Spleen (tissue), 11 donors: ENCODE measurements at regions not wholly inside any gene's neighbourhood (a gene's known extent, or its start where the extent isn't known, plus 50 kb on each side); places are given as distances from the start of the nearest gene placed in this dataset.

Source experiments
- DNase-seq: peaks from one replicate; pipeline ENCODE4 v3.0.0-alpha.2; 2020
- H3K27ac ChIP-seq, 8 donors: fragments of 200-600 bp; sonication (generic) in 7 of 8; 1 replicate in 4 of 8; 2 replicates in 4 of 8; pipeline versions ENCODE4 v1.5.0 to v1.8.0; 2016 to 2021; ENCODE audit warnings: inconsistent platforms in 4 of 8, mild to moderate bottlenecking in 4 of 8, moderate library complexity in 1 of 8
- H3K27me3 ChIP-seq, 7 donors: fragments of 200-600 bp; sonication (generic) in 6 of 7; replicated peaks in 1 of 7; 1 replicate in 4 of 7; 2 replicates in 3 of 7; pipeline versions ENCODE4 v1.5.0 to v1.8.0; 2016 to 2021; ENCODE audit warnings: inconsistent platforms in 3 of 7, mild to moderate bottlenecking in 1 of 7
- H3K36me3 ChIP-seq, 6 donors: fragments of 200-600 bp; sonication (generic) in 5 of 6; 1 replicate in 4 of 6; 2 replicates in 2 of 6; pipeline versions ENCODE4 v1.5.0 to v1.8.0; 2016 to 2021; ENCODE audit warnings: inconsistent platforms in 2 of 6
- H3K4me1 ChIP-seq, 6 donors: fragments of 200-600 bp; sonication (generic) in 5 of 6; 1 replicate in 3 of 6; 2 replicates in 3 of 6; pipeline versions ENCODE4 v1.5.0 to v1.8.0; 2016 to 2021; ENCODE audit warnings: inconsistent platforms in 3 of 6
- H3K4me3 ChIP-seq, 8 donors: fragments of 200-600 bp; sonication (generic) in 7 of 8; 1 replicate in 4 of 8; 2 replicates in 4 of 8; pipeline versions ENCODE4 v1.5.0 to v1.8.0; 2016 to 2021; ENCODE audit warnings: inconsistent platforms in 4 of 8, mild to moderate bottlenecking in 4 of 8, moderate library complexity in 2 of 8
- H3K9me3 ChIP-seq, 8 donors: fragments of 200-600 bp; sonication (generic) in 7 of 8; 1 replicate in 4 of 8; 2 replicates in 4 of 8; pipeline versions ENCODE4 v1.5.0 to v1.8.0; 2016 to 2021; ENCODE audit warnings: inconsistent platforms in 4 of 8
- POLR2A ChIP-seq, 3 donors: fragments of 450-650 bp; IDR thresholded peaks; one replicate each; pipeline ENCODE4 v1.5.1; 2017; ENCODE audit warnings: antibody characterized with exemption in 3 of 3, mild to moderate bottlenecking in 1 of 3
- POLR2AphosphoS5 ChIP-seq, 3 donors: sonication (generic); formaldehyde crosslinking; IDR thresholded peaks; one replicate each; pipeline ENCODE4 v1.5.1; 2017; ENCODE audit warnings: antibody characterized with exemption in 3 of 3
- WGBS, 5 donors: extraction: QIAGEN DNeasy Blood & Tissue Kit in 3 of 5; methylation state at CpG; one replicate each; pipeline versions ENCODE4 v1.1.5 to v1.1.7; 2013 to 2018; 5-methylcytosine and 5-hydroxymethylcytosine counted together
- intact Hi-C: fragments of 100-400 bp; cut with DNase I; formaldehyde crosslinking; loops from one replicate; pipeline ENCODE4 v1.15.0; 2023; ENCODE audit warnings: low total_unique reads
- TF ChIP-seq, protein P1 (sequence below), 11 experiments: fragments of 200-600 bp in 7 of 11; fragments of 450-650 bp in 4 of 11; sonication (generic) in 4 of 11; IDR thresholded peaks in 8 of 11; conservative IDR thresholded peaks in 3 of 11; 1 replicate in 7 of 11; 2 replicates in 4 of 11; pipeline versions ENCODE4 v1.4.0 to v1.8.0; 2016 to 2021; ENCODE audit warnings: antibody characterized with exemption in 11 of 11, inconsistent platforms in 4 of 11, mild to moderate bottlenecking in 1 of 11
- donor health status: healthy with polysubstance abuse.
- donor health status: DM: no; HTN: no; CAD: no; lungs with moderate emphysema.
- donor health status: DM: no; HTN: no; CAD: no.
- donor health status: Bipolar disorder and iron deficiency.
- donor health status: healthy.
- donor health status: DM: no; HTN: no; CAD: no.
- donor health status: DM: yes; HTN: yes; CAD: no.

DNA sequence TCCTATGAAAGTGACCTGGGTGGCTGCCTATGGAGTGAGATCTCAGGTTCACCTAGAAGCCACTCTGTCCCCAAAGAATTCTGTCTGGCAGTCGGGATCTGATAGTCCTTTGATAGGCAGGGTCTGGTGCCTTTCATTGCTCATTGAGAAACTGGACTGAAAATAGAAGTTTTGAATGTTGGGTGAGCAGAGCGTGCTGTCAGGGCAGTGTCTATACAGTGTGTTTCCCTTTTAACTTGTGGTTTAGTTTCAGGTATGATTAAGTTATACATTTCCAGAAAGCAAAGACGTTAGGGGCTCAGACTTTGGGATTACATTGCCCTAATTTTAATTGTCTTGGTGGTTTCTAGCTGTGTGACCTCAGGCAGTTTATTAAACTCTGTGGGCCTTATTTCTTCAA, 111.3 kb upstream of the PAX6 start:
- intact Hi-C loops: no loop called here
- H3K27me3 ChIP-seq: peaks cover 0 to 3% (median 0%) of the 10 kb centered on the region in 7 donors
- 55 to 64% (median 63%) methylated on average over 3 of the region's 3 CpGs for WGBS, 5 donors
- H3K36me3 ChIP-seq: no peaks in the 10 kb centered on the region
- H3K9me3 ChIP-seq: no peaks in the 10 kb centered on the region
- TF ChIP-seq, protein P1, sequence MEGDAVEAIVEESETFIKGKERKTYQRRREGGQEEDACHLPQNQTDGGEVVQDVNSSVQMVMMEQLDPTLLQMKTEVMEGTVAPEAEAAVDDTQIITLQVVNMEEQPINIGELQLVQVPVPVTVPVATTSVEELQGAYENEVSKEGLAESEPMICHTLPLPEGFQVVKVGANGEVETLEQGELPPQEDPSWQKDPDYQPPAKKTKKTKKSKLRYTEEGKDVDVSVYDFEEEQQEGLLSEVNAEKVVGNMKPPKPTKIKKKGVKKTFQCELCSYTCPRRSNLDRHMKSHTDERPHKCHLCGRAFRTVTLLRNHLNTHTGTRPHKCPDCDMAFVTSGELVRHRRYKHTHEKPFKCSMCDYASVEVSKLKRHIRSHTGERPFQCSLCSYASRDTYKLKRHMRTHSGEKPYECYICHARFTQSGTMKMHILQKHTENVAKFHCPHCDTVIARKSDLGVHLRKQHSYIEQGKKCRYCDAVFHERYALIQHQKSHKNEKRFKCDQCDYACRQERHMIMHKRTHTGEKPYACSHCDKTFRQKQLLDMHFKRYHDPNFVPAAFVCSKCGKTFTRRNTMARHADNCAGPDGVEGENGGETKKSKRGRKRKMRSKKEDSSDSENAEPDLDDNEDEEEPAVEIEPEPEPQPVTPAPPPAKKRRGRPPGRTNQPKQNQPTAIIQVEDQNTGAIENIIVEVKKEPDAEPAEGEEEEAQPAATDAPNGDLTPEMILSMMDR (IDR thresholded peaks at IDR 0.05 in 8 of 11, conservative IDR thresholded peaks at IDR 0.05 in 3 of 11): no peak
- no peak for TF ChIP-seq POLR2A (IDR thresholded peaks at IDR 0.05)
- no peak for TF ChIP-seq POLR2AphosphoS5 (IDR thresholded peaks at IDR 0.05)
- no peak for DNase-seq
- H3K4me3 ChIP-seq: no peak overlapping the region
- H3K27ac ChIP-seq: no peak overlapping the region
- H3K4me1 ChIP-seq: no peaks in the 10 kb centered on the region

DNA sequence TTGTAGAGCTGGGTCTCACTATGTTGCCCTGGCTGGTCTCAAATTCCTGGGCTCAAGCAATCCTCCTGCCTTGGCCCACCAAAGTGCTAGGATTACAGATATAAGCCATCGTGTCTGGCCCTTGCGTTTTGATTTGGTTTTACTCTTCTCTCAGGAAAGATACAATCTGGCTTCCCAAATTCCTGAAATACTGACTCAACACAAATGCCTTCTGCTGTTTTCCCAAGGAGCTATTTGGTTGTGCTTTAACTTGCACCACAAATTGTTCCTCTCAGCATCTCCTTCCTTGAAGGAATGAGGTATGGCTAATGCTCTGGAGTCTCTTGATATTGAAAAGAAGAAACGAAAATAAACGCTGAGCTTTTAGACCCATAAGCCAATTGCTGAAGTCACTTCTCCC, 110.0 kb upstream of the PAX6 start:
- no peak for TF ChIP-seq POLR2A (IDR thresholded peaks at IDR 0.05)
- TF ChIP-seq, protein P1 (IDR thresholded peaks at IDR 0.05 in 8 of 11, conservative IDR thresholded peaks at IDR 0.05 in 3 of 11): no peak
- TF ChIP-seq POLR2AphosphoS5 (IDR thresholded peaks at IDR 0.05): no peak
- Histone ChIP-seq H3K27ac (no peak overlapping the region), H3K27me3 (peaks cover 0 to 3% (median 0%) of the 10 kb centered on the region in 7 donors), H3K9me3 (no peaks in the 10 kb centered on the region), H3K4me3 (no peak overlapping the region), H3K4me1 (no peaks in the 10 kb centered on the region), H3K36me3 (no peaks in the 10 kb centered on the region)
- intact Hi-C loops: no loop called here
- 76 to 92% (median 83%) methylated on average over 4 of the region's 4 CpGs for WGBS, 5 donors
- DNase-seq: no peak

DNA sequence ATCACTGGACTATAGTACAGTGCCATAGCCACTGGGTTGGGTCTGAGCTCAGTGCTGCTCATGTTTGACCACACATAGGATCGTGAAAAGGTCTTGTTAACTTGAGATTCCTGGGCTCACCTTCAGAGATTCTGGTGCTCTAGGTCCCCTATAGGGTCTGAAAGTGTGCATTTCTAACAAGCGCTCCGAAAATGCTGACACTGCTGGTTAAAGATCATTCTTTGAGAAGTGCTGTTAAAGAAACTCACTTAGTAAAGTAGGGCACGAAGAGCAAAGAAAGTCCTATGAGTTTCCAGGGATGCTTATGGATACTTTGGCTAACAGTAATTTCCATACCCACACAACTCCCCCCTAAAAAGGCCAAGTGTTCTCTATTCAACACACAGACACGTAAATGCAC, 108.1 kb upstream of the PAX6 start:
- no peak for DNase-seq
- peaks cover 0 to 6% (median 0%) of the 10 kb centered on the region in 7 donors for H3K27me3 ChIP-seq
- no peaks in the 10 kb centered on the region for H3K4me1 ChIP-seq
- no peaks in the 10 kb centered on the region for H3K9me3 ChIP-seq
- H3K4me3 ChIP-seq: no peak overlapping the region
- H3K27ac ChIP-seq: no peak overlapping the region
- H3K36me3 ChIP-seq: no peaks in the 10 kb centered on the region
- TF ChIP-seq POLR2A (IDR thresholded peaks at IDR 0.05) (no peak), POLR2AphosphoS5 (IDR thresholded peaks at IDR 0.05) (no peak)
- TF ChIP-seq, protein P1 (IDR thresholded peaks at IDR 0.05 in 8 of 11, conservative IDR thresholded peaks at IDR 0.05 in 3 of 11): no peak
- intact Hi-C loops: no loop called here
- 73 to 81% (median 77%) methylated on average over 5 of the region's 5 CpGs for WGBS, 5 donors

GRCh38 chr11:31915867-31916266, 104.7 kb upstream of the PAX6 start:
- intact Hi-C loops: no loop called here
- Histone ChIP-seq H3K4me3 (no peak overlapping the region), H3K27me3 (peaks cover 0 to 10% (median 0%) of the 10 kb centered on the region in 7 donors), H3K9me3 (no peaks in the 10 kb centered on the region), H3K27ac (no peak overlapping the region), H3K36me3 (no peaks in the 10 kb centered on the region), H3K4me1 (no peaks in the 10 kb centered on the region)
- TF ChIP-seq POLR2A (IDR thresholded peaks at IDR 0.05) (no peak), POLR2AphosphoS5 (IDR thresholded peaks at IDR 0.05) (no peak)
- TF ChIP-seq, protein P1 (IDR thresholded peaks at IDR 0.05 in 8 of 11, conservative IDR thresholded peaks at IDR 0.05 in 3 of 11): no peak
- 82 to 100% (median 88%) methylated on average over 1 of the region's 1 CpG for WGBS, 5 donors
- no peak for DNase-seq
